H1 (cell line): ENCODE measurements at regions not wholly inside any gene's neighbourhood (a gene's known extent, or its start where the extent isn't known, plus 50 kb on each side); places are given as distances from the start of the nearest gene placed in this dataset.

ENCODE experiments used
- CTCF ChIA-PET: fragments of 300-600 bp; sonication (Branson Sonifier 250); formaldehyde crosslinking; loops from one replicate; lab custom pipeline; 2021; ENCODE audit not compliant: partially characterized antibody; lab: Charles Lee
- POLR2A ChIA-PET: fragments of 300-600 bp; sonication (Branson Sonifier 250); formaldehyde crosslinking; loops from one replicate; lab custom pipeline; 2021; ENCODE audit warnings: inconsistent platforms; ENCODE audit not compliant: partially characterized antibody; lab: Charles Lee
- DNase-seq, 2 experiments: peaks; one replicate each; pipeline versions ENCODE4 v3.0.0 to v3.0.0-alpha.2; 2010 to 2022; ENCODE audit warnings: low spot score in 2 of 2, low read depth in 1 of 2, mixed read lengths in 1 of 2
- FAIRE-seq: peaks from 2 replicates; lab custom pipeline; 2011; peaks lifted over from hg19 to GRCh38; lab: Jason Lieb, UNC
- H2AFZ ChIP-seq: 2 replicates; pipeline ENCODE4 v1.8.1; 2012; ENCODE audit warnings: low read length, inconsistent platforms
- H2AK5ac ChIP-seq: 2 replicates; pipeline ENCODE4 v1.6.1; 2013; ENCODE audit warnings: low read depth, low read length
- H2BK120ac ChIP-seq: replicated peaks from 2 replicates; pipeline ENCODE3; 2013; ENCODE audit warnings: low read depth, low read length, inconsistent platforms
- H2BK12ac ChIP-seq: 2 replicates; pipeline ENCODE4 v1.6.1; 2013; ENCODE audit warnings: low read depth, low read length
- H2BK15ac ChIP-seq: 2 replicates; pipeline ENCODE4 v1.6.1; 2013; ENCODE audit warnings: low read length
- H2BK20ac ChIP-seq: 2 replicates; pipeline ENCODE4 v1.6.1; 2013; ENCODE audit warnings: low read length
- H2BK5ac ChIP-seq: 2 replicates; pipeline ENCODE4 v1.6.1; 2013; ENCODE audit warnings: low read depth, low read length
- H3K14ac ChIP-seq: 2 replicates; pipeline ENCODE4 v1.6.1; 2013; ENCODE audit warnings: inconsistent platforms; ENCODE audit not compliant: insufficient read length
- H3K18ac ChIP-seq: 2 replicates; pipeline ENCODE4 v1.6.1; 2013; ENCODE audit warnings: low read length; ENCODE audit errors: extremely low read depth
- H3K23ac ChIP-seq: 2 replicates; pipeline ENCODE4 v1.6.1; 2013; ENCODE audit warnings: inconsistent platforms; ENCODE audit not compliant: insufficient read length
- H3K23me2 ChIP-seq: 2 replicates; pipeline ENCODE4 v1.6.1; 2013; ENCODE audit warnings: low read depth, low read length
- H3K27ac ChIP-seq: 2 replicates; pipeline ENCODE4 v1.6.1; 2011; ENCODE audit warnings: low read depth, low read length, inconsistent platforms
- H3K27me3 ChIP-seq, 4 experiments: replicated peaks in 1 of 4; 1 replicate in 1 of 4; 2 replicates in 3 of 4; pipeline versions ENCODE4 v1.6.1 to v1.8.1; 2011 to 2013; ENCODE audit warnings: low read length in 3 of 4, mild to moderate bottlenecking in 3 of 4, inconsistent platforms in 2 of 4, mixed read lengths in 2 of 4, moderate library complexity in 1 of 4; ENCODE audit not compliant: control insufficient read depth in 3 of 4, insufficient read depth in 3 of 4; ENCODE audit errors: extremely low read depth in 1 of 4
- H3K36me3 ChIP-seq, 4 experiments: 2 replicates each; pipeline versions ENCODE4 v1.6.1 to v1.8.1; 2011 to 2013; ENCODE audit warnings: mild to moderate bottlenecking in 4 of 4, low read length in 3 of 4, moderate library complexity in 2 of 4, control low read depth in 1 of 4, inconsistent platforms in 1 of 4; ENCODE audit not compliant: insufficient read depth in 4 of 4, control insufficient read depth in 2 of 4
- H3K4ac ChIP-seq: replicated peaks from 2 replicates; pipeline ENCODE3; 2013; ENCODE audit warnings: low read length, low read depth, mixed read lengths, inconsistent platforms; ENCODE audit not compliant: insufficient read length
- H3K4me1 ChIP-seq, 4 experiments: replicated peaks in 1 of 4; 1 replicate in 1 of 4; 2 replicates in 3 of 4; pipeline versions ENCODE4 v1.6.1 to v1.8.1; 2011 to 2013; ENCODE audit warnings: low read length in 3 of 4, inconsistent platforms in 2 of 4, mixed read lengths in 1 of 4; ENCODE audit not compliant: insufficient read depth in 4 of 4, control insufficient read depth in 3 of 4
- H3K4me2 ChIP-seq, 2 experiments: 2 replicates each; pipeline versions ENCODE4 v1.6.1 to v1.8.1; 2011 to 2013; ENCODE audit warnings: low read depth in 2 of 2, low read length in 2 of 2, control low read depth in 1 of 2, inconsistent platforms in 1 of 2, mild to moderate bottlenecking in 1 of 2; ENCODE audit not compliant: insufficient read depth in 1 of 2
- H3K4me3 ChIP-seq, 4 experiments: fragments of 200-600, 300-600 bp in 1 of 4; sonication (generic), shearing (Covaris generic), sonication (Bioruptor Twin) in 1 of 4; 2 replicates each; pipeline versions ENCODE4 v1.5.1 to v1.8.1; 2011 to 2016; ENCODE audit warnings: low read length in 4 of 4, low read depth in 3 of 4, control low read depth in 2 of 4, inconsistent platforms in 2 of 4, mild to moderate bottlenecking in 2 of 4, mixed read lengths in 1 of 4, moderate library complexity in 1 of 4; ENCODE audit not compliant: insufficient read depth in 2 of 4; ENCODE audit errors: extremely low read depth in 1 of 4
- H3K56ac ChIP-seq: replicated peaks from 2 replicates; pipeline ENCODE3; 2013; ENCODE audit warnings: low read depth, mild to moderate bottlenecking, mixed read lengths, low read length, inconsistent platforms; ENCODE audit not compliant: insufficient read length
- H3K79me1 ChIP-seq: 2 replicates; pipeline ENCODE4 v1.6.1; 2013; ENCODE audit warnings: low read depth, low read length, control low read depth
- H3K79me2 ChIP-seq, 2 experiments: 2 replicates each; pipeline versions ENCODE4 v1.6.1 to v1.8.1; 2012 to 2013; ENCODE audit warnings: low read length in 2 of 2, mild to moderate bottlenecking in 2 of 2, inconsistent platforms in 1 of 2; ENCODE audit not compliant: insufficient read depth in 2 of 2, control insufficient read depth in 1 of 2
- H3K9ac ChIP-seq, 4 experiments: replicated peaks in 1 of 4; 1 replicate in 1 of 4; 2 replicates in 3 of 4; pipeline versions ENCODE4 v1.6.1 to v1.8.1; 2011 to 2013; ENCODE audit warnings: low read depth in 3 of 4, low read length in 3 of 4, control low read depth in 2 of 4, mild to moderate bottlenecking in 2 of 4, moderate library complexity in 2 of 4, inconsistent platforms in 1 of 4; ENCODE audit errors: extremely low read depth in 1 of 4
- H3K9me3 ChIP-seq, 2 experiments: 2 replicates each; pipeline versions ENCODE4 v1.6.1 to v1.8.1; 2012 to 2013; ENCODE audit warnings: mild to moderate bottlenecking in 2 of 2, moderate library complexity in 2 of 2, control low read depth in 1 of 2, inconsistent platforms in 1 of 2, low read depth in 1 of 2, low read length in 1 of 2, mixed read lengths in 1 of 2; ENCODE audit not compliant: insufficient read depth in 2 of 2
- H4K20me1 ChIP-seq, 2 experiments: replicated peaks in 1 of 2; 2 replicates each; pipeline versions ENCODE3 to v1.8.1; 2011 to 2013; ENCODE audit warnings: inconsistent platforms in 2 of 2, low read length in 2 of 2, mild to moderate bottlenecking in 1 of 2; ENCODE audit not compliant: insufficient read depth in 2 of 2, control insufficient read depth in 1 of 2
- H4K5ac ChIP-seq: 2 replicates; pipeline ENCODE4 v1.6.1; 2013; ENCODE audit warnings: low read length, low read depth, mixed read lengths, inconsistent platforms; ENCODE audit not compliant: insufficient read length
- H4K8ac ChIP-seq: 2 replicates; pipeline ENCODE4 v1.8.0; 2013; ENCODE audit warnings: mild to moderate bottlenecking, moderate library complexity, low read length, inconsistent platforms; ENCODE audit not compliant: insufficient read depth; ENCODE audit errors: extremely low read depth
- H4K91ac ChIP-seq: replicated peaks from 2 replicates; pipeline ENCODE3; 2013; ENCODE audit warnings: low read length, mixed read lengths, inconsistent platforms; ENCODE audit not compliant: insufficient read length
- EGR1 ChIP-seq: IDR thresholded peaks from 2 replicates; pipeline ENCODE4 v1.6.1; 2011; ENCODE audit warnings: low read depth, low read length, borderline replicate concordance
- GABPA ChIP-seq: IDR thresholded peaks from 2 replicates; pipeline ENCODE4 v1.6.1; 2011; ENCODE audit warnings: mild to moderate bottlenecking, low read length, moderate library complexity, borderline replicate concordance; ENCODE audit not compliant: insufficient read depth
- RAD21 ChIP-seq, 2 experiments: IDR thresholded peaks in 1 of 2; conservative IDR thresholded peaks in 1 of 2; 2 replicates each; pipeline ENCODE4 v1.6.1; 2011; ENCODE audit warnings: low read depth in 2 of 2, low read length in 2 of 2, improper control_type of control experiment in 1 of 2, inconsistent platforms in 1 of 2, mild to moderate bottlenecking in 1 of 2, moderate library complexity in 1 of 2
- RXRA ChIP-seq: IDR thresholded peaks from 2 replicates; pipeline ENCODE4 v1.6.1; 2011; ENCODE audit warnings: low read depth, mild to moderate bottlenecking, low read length, moderate library complexity; ENCODE audit not compliant: insufficient read depth
- SIN3A ChIP-seq, 2 experiments: IDR thresholded peaks in 1 of 2; conservative IDR thresholded peaks in 1 of 2; 2 replicates each; pipeline ENCODE4 v1.6.1; 2011 to 2012; ENCODE audit warnings: low read length in 2 of 2, improper control_type of control experiment in 1 of 2, low read depth in 1 of 2, mild to moderate bottlenecking in 1 of 2
- ZNF274 ChIP-seq: IDR thresholded peaks from 2 replicates; pipeline ENCODE4 v1.7.0; 2012; ENCODE audit warnings: low read length, borderline replicate concordance; ENCODE audit errors: extremely low read depth
- WGBS, 2 experiments: shearing (Covaris generic) in 1 of 2; methylation state at CpG; one replicate each; pipeline versions ENCODE4 v1.1.6 to v1.1.7; 2013 to 2015; ENCODE audit warnings: low lambda C conversion rate in 2 of 2, mixed read lengths in 2 of 2, inconsistent platforms in 1 of 2, low coverage in 1 of 2, missing lambda C conversion rate in 1 of 2; ENCODE audit not compliant: insufficient replicate concordance in 2 of 2, insufficient coverage in 1 of 2, insufficient read length in 1 of 2; ENCODE audit errors: extremely low coverage in 1 of 2, missing lambda C conversion rate in 1 of 2; 5-methylcytosine and 5-hydroxymethylcytosine counted together
- TF ChIP-seq, protein P1 (sequence below), 3 experiments: IDR thresholded peaks; 1 replicate in 2 of 3; 2 replicates in 1 of 3; pipeline versions ENCODE4 v1.5.1 to v1.6.1; 2011; ENCODE audit warnings: low read length in 3 of 3, mild to moderate bottlenecking in 3 of 3, inconsistent platforms in 2 of 3, low read depth in 1 of 3, moderate library complexity in 1 of 3; ENCODE audit not compliant: insufficient read depth in 1 of 3; ENCODE audit errors: control extremely low read depth in 1 of 3

DNA sequence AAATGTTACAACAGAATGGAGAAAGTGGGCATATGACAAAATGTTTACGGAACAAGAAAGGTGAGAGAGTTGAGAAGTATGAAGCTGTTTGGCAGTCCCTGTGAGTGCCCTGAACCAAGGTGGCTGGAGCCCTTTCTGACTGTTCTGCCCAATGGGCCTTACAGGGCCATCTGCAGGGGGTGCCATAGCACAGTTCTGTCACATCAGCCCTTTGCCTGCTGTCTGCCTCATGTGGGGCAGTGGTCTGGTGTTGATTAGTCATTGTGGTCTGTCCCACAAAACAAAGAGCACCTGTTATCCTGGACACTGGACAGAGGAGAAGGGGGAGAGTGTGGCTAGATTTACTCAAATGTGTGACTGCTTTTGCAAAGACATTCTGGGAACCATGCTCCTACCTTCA is 51.5 kb upstream of the OSBPL3 start:
- H3K23me2 ChIP-seq: no peaks in the 10 kb centered on the region
- H3K18ac ChIP-seq: no peak overlapping the region
- no peaks in the 10 kb centered on the region for H3K9me3 ChIP-seq
- H3K14ac ChIP-seq: no peak overlapping the region
- H3K9ac ChIP-seq: no peak overlapping the region
- ChIA-PET CTCF (interaction anchor here (0.9 to 1.5 kb wide), 7 partner anchors 34 to 211 kb away, joined by 3 to 4 read pairs (median 3); no protein-coding TSS in a partner anchor), POLR2A (no interaction called here)
- no peak overlapping the region for H3K4me2 ChIP-seq
- TF ChIP-seq GABPA (no peak), RAD21 (IDR thresholded peaks at IDR 0.05 in 1 of 2, conservative IDR thresholded peaks at IDR 0.05 in 1 of 2; ENCODE audit: low read depth in 2 of 2, low read length in 2 of 2) (peak; percentile 11 to 39; a peak in 3 of 4 replicates), SIN3A (conservative IDR thresholded peaks at IDR 0.05 in 1 of 2, IDR thresholded peaks at IDR 0.05 in 1 of 2; ENCODE audit: low read depth in 1 of 2, low read length in 2 of 2) (no peak), RXRA (no peak), ZNF274 (no peak), EGR1 (no peak)
- TF ChIP-seq, protein P1, sequence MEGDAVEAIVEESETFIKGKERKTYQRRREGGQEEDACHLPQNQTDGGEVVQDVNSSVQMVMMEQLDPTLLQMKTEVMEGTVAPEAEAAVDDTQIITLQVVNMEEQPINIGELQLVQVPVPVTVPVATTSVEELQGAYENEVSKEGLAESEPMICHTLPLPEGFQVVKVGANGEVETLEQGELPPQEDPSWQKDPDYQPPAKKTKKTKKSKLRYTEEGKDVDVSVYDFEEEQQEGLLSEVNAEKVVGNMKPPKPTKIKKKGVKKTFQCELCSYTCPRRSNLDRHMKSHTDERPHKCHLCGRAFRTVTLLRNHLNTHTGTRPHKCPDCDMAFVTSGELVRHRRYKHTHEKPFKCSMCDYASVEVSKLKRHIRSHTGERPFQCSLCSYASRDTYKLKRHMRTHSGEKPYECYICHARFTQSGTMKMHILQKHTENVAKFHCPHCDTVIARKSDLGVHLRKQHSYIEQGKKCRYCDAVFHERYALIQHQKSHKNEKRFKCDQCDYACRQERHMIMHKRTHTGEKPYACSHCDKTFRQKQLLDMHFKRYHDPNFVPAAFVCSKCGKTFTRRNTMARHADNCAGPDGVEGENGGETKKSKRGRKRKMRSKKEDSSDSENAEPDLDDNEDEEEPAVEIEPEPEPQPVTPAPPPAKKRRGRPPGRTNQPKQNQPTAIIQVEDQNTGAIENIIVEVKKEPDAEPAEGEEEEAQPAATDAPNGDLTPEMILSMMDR (IDR thresholded peaks at IDR 0.05; ENCODE audit: control extremely low read depth in 1 of 3, insufficient read depth in 1 of 3, low read depth in 1 of 3, low read length in 3 of 3): peak; percentile 9 to 30 (median 17); a peak in 2 of 4 replicates
- no peak overlapping the region for H2AFZ ChIP-seq
- no peaks in the 10 kb centered on the region for H3K79me2 ChIP-seq
- no peaks in the 10 kb centered on the region for H3K79me1 ChIP-seq
- H3K56ac ChIP-seq: no peak overlapping the region
- no peak overlapping the region for H2BK20ac ChIP-seq
- no peak overlapping the region for H4K91ac ChIP-seq
- no peaks in the 10 kb centered on the region for H4K20me1 ChIP-seq
- H2BK5ac ChIP-seq: no peak overlapping the region
- no peak for DNase-seq
- peak overlapping the region; percentile 28 for H3K4ac ChIP-seq
- H2BK120ac ChIP-seq: no peak overlapping the region
- H2BK15ac ChIP-seq: no peak overlapping the region
- H3K23ac ChIP-seq: no peak overlapping the region
- no peak overlapping the region for H3K4me3 ChIP-seq
- H3K27ac ChIP-seq: no peak overlapping the region
- peaks cover 0 to 4% (median 2%) of the 10 kb centered on the region in 4 experiments; a peak in 2 of 7 replicates for H3K4me1 ChIP-seq
- no peak overlapping the region for H2BK12ac ChIP-seq
- no peak overlapping the region for H4K8ac ChIP-seq
- no peaks in the 10 kb centered on the region for H3K27me3 ChIP-seq
- H3K36me3 ChIP-seq: no peaks in the 10 kb centered on the region
- no peak for FAIRE-seq
- WGBS, 2 experiments: 83% methylated on average over 1 of the region's 1 CpG; no CpG with 5 or more reads in 1 of the 2 experiments
- H4K5ac ChIP-seq: no peak overlapping the region
- H2AK5ac ChIP-seq: no peak overlapping the region
